AG09319 (cell line): ENCODE measurements at regions not wholly inside any gene's neighbourhood (a gene's known extent, or its start where the extent isn't known, plus 50 kb on each side); places are given as distances from the start of the nearest gene placed in this dataset.

Source experiments
- DNase-seq: peaks from one replicate; pipeline ENCODE4 v3.0.0-alpha.2; 2010; ENCODE audit warnings: low read depth; ENCODE audit errors: extremely low read depth
- CTCF ChIP-seq: IDR thresholded peaks from 2 replicates; pipeline ENCODE4 v1.5.1; 2011; ENCODE audit warnings: low read depth, mild to moderate bottlenecking, inconsistent platforms, low read length, moderate library complexity

- no peak for DNase-seq
- TF ChIP-seq CTCF: no peak
These were observed 171.0 kb upstream of the NECTIN3 start for GRCh38 chr3:110900576-110900975.

GRCh38 chr3:110901536-110901935 lies 170.1 kb upstream of the NECTIN3 start:
- DNase-seq: no peak
- no peak for TF ChIP-seq CTCF

GRCh38 chr3:110902453-110903085 lies 169.0 kb upstream of the NECTIN3 start:
- DNase-seq: no peak
- TF ChIP-seq CTCF: no peak

- no peak for DNase-seq
- no peak for TF ChIP-seq CTCF
These were observed 167.7 kb upstream of the NECTIN3 start for GRCh38 chr3:110903771-110904519.

GRCh38 chr3:110904520-110904890 lies 167.1 kb upstream of the NECTIN3 start:
- no peak for DNase-seq
- TF ChIP-seq CTCF: no peak

GRCh38 chr3:110905121-110905520 lies 166.5 kb upstream of the NECTIN3 start:
- DNase-seq: no peak
- TF ChIP-seq CTCF: no peak

GRCh38 chr3:110909839-110910238 lies 161.8 kb upstream of the NECTIN3 start:
- no peak for TF ChIP-seq CTCF
- no peak for DNase-seq
